Left ventricle myocardium inferior (tissue), 1 donor: ENCODE measurements at regions not wholly inside any gene's neighbourhood (a gene's known extent, or its start where the extent isn't known, plus 50 kb on each side); places are given as distances from the start of the nearest gene placed in this dataset.

Source experiments
- DNase-seq: peaks from one replicate; pipeline ENCODE4 v3.0.0-alpha.2; 2020
- H3K27ac ChIP-seq: fragments of 200-600 bp; replicated peaks from 2 replicates; pipeline ENCODE4 v1.8.0; 2021
- H3K27me3 ChIP-seq: fragments of 200-600 bp; 2 replicates; pipeline ENCODE4 v1.8.0; 2021; ENCODE audit warnings: low read depth
- H3K36me3 ChIP-seq: fragments of 200-600 bp; 2 replicates; pipeline ENCODE4 v1.8.0; 2021
- H3K4me1 ChIP-seq: fragments of 200-600 bp; 2 replicates; pipeline ENCODE4 v1.8.0; 2021
- H3K4me3 ChIP-seq: fragments of 200-600 bp; 2 replicates; pipeline ENCODE4 v1.8.0; 2021; ENCODE audit warnings: mild to moderate bottlenecking, moderate library complexity
- H3K9me3 ChIP-seq: fragments of 200-600 bp; replicated peaks from 2 replicates; pipeline ENCODE4 v1.8.0; 2021
- CTCF ChIP-seq: fragments of 200-600 bp; IDR thresholded peaks from 2 replicates; pipeline ENCODE4 v1.8.0; 2021; ENCODE audit warnings: antibody characterized with exemption, mild to moderate bottlenecking, borderline replicate concordance
- intact Hi-C: fragments of 100-400 bp; cut with micrococcal nuclease; formaldehyde crosslinking; loops from one replicate; pipeline ENCODE4 v1.11.0; 2022
- donor health status: DM: no; HTN: yes; CAD: no; lungs with severe emphysema.

DNA sequence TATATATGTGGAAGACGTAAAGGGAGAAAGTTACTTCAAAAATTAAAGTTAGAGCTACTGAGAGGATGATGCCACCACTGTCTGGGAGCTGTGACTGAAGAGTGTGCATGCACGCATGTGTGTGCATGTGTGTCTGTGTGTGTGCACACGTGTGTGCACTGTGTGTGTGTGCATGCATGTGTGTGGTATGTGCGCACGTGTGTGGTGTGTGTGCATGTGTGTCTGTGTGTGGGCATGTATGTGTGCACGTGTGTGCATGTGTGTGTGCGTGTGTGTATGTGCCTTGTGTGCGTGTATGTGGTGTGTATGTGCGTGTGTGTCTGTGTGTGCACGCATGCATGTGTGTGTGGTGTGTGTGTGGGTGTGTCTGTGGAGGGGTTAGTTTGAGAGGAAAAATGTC, 473.4 kb downstream of the CMPK2 start:
- H3K4me1 ChIP-seq: no peaks in the 10 kb centered on the region
- H3K27me3 ChIP-seq: no peaks in the 10 kb centered on the region
- intact Hi-C loops: no loop called here
- peaks cover 6% of the 10 kb centered on the region for H3K9me3 ChIP-seq
- no peaks in the 10 kb centered on the region for H3K36me3 ChIP-seq
- no peak overlapping the region for H3K27ac ChIP-seq
- no peak overlapping the region for H3K4me3 ChIP-seq
- no peak for DNase-seq
- TF ChIP-seq CTCF: no peak

DNA sequence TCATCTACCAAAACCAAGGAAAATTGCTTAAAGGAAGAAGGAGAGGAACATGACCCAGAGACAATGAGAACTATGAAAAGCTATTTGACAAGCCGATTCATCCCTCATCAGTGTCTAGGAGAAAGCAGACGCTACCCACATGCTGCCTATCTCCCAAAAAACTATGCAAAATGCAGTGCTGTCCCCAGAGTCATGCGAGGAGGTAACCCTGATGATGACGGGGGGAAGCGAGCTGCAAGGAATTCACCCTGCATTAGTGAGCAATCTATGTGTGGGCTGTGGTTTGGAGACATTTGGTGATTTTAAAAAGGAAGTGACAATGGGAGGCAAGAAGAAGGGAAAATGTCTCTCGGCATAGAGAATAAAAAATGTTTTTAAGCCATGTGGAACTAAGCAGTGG, 472.7 kb downstream of the CMPK2 start:
- TF ChIP-seq CTCF: no peak
- no peaks in the 10 kb centered on the region for H3K4me1 ChIP-seq
- peaks cover 6% of the 10 kb centered on the region for H3K9me3 ChIP-seq
- H3K27ac ChIP-seq: no peak overlapping the region
- H3K36me3 ChIP-seq: no peaks in the 10 kb centered on the region
- intact Hi-C loops: no loop called here
- DNase-seq: no peak
- H3K27me3 ChIP-seq: no peaks in the 10 kb centered on the region
- no peak overlapping the region for H3K4me3 ChIP-seq

- Histone ChIP-seq H3K4me1 (no peaks in the 10 kb centered on the region), H3K27me3 (no peaks in the 10 kb centered on the region), H3K9me3 (peaks cover 6% of the 10 kb centered on the region), H3K4me3 (no peak overlapping the region), H3K36me3 (no peaks in the 10 kb centered on the region), H3K27ac (no peak overlapping the region)
- no peak for DNase-seq
- intact Hi-C loops: no loop called here
- no peak for TF ChIP-seq CTCF
These were observed 471.9 kb downstream of the CMPK2 start for GRCh38 chr2:6393819-6394218.

DNA sequence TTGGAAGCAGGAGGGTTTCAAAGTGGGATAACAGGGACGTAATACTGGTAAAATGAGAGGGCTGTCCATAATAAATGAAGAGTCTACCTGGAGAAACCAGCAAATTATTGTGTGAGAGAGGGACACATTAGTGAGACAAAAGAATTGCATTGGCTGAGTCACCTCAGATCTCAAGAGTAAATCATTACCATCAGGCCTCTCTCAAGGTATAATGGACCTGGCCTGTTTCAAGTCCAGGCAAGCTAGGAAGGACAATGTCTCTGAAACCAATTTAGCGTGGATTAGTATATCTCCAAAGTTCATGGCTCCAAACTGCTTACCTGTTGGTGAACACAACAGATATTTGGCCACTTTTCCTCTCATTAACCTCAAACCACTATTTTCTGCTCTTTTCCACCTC, 471.4 kb downstream of the CMPK2 start:
- intact Hi-C loops: no loop called here
- Histone ChIP-seq H3K4me3 (no peak overlapping the region), H3K9me3 (peaks cover 6% of the 10 kb centered on the region), H3K4me1 (no peaks in the 10 kb centered on the region), H3K27me3 (no peaks in the 10 kb centered on the region), H3K36me3 (no peaks in the 10 kb centered on the region), H3K27ac (no peak overlapping the region)
- DNase-seq: no peak
- TF ChIP-seq CTCF: no peak

- Histone ChIP-seq H3K27me3 (no peaks in the 10 kb centered on the region), H3K4me3 (no peak overlapping the region), H3K27ac (no peak overlapping the region), H3K9me3 (no peaks in the 10 kb centered on the region), H3K36me3 (no peaks in the 10 kb centered on the region), H3K4me1 (no peaks in the 10 kb centered on the region)
- TF ChIP-seq CTCF: no peak
- intact Hi-C loops: no loop called here
- no peak for DNase-seq
These were observed 467.3 kb downstream of the CMPK2 start for GRCh38 chr2:6398421-6398820.

DNA sequence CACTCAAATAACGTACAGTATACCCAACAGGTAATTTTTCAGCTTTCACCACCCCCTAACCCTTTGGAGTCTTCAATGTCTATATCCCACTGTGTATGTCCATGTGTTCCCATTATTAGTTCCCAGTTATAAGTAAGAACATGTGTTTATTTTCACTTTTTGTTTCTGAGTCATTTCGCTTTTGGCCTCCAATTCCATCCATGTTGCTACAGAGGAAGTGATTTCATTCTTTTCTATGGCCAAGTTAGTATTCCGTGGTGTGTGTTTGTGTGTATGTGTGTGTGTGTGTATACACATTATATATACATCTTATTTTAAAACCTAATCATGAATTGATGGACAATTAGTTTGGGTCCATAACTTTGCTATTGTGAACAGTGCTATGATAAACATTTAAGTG, 464.4 kb downstream of the CMPK2 start:
- no peaks in the 10 kb centered on the region for H3K4me1 ChIP-seq
- no peaks in the 10 kb centered on the region for H3K36me3 ChIP-seq
- DNase-seq: no peak
- intact Hi-C loops: no loop called here
- H3K4me3 ChIP-seq: no peak overlapping the region
- H3K27ac ChIP-seq: no peak overlapping the region
- no peaks in the 10 kb centered on the region for H3K27me3 ChIP-seq
- no peak for TF ChIP-seq CTCF
- no peaks in the 10 kb centered on the region for H3K9me3 ChIP-seq
